Fibroblast of pulmonary artery (primary cell): ENCODE measurements at regions not wholly inside any gene's neighbourhood (a gene's known extent, or its start where the extent isn't known, plus 50 kb on each side); places are given as distances from the start of the nearest gene placed in this dataset.
A peak's percentile ranks its signal among the peaks of the same experiment; 100 is the strongest.

Experiments
- DNase-seq: peaks from one replicate; pipeline ENCODE4 v3.0.0-alpha.2; 2010; ENCODE audit warnings: low read depth
- H3K4me3 ChIP-seq: replicated peaks from 2 replicates; pipeline ENCODE4 v1.5.1; 2011; ENCODE audit warnings: low read depth, mild to moderate bottlenecking, control low read depth, low read length, moderate library complexity
- CTCF ChIP-seq: IDR thresholded peaks from 2 replicates; pipeline ENCODE4 v1.5.1; 2011; ENCODE audit warnings: mild to moderate bottlenecking, control low read depth, low read length, inconsistent platforms; ENCODE audit errors: missing control alignments

- no peak for TF ChIP-seq CTCF
- no peak overlapping the region for H3K4me3 ChIP-seq
- DNase-seq, result peak; percentile 36
Observed at GRCh38 chr18:40841467-40841866, 1113.6 kb upstream of the PIK3C3 start.

GRCh38 chr18:40841063-40841462 is 1114.0 kb upstream of the PIK3C3 start:
- no peak for DNase-seq
- H3K4me3 ChIP-seq, result no peak overlapping the region
- TF ChIP-seq CTCF, result no peak

- peak; percentile 5 for DNase-seq
- H3K4me3 ChIP-seq, result no peak overlapping the region
- TF ChIP-seq CTCF, result no peak
Observed at GRCh38 chr18:40832362-40832761, 1122.7 kb upstream of the PIK3C3 start.

GRCh38 chr18:40824291-40824690 is 1130.7 kb upstream of the PIK3C3 start:
- no peak for DNase-seq
- no peak overlapping the region for H3K4me3 ChIP-seq
- TF ChIP-seq CTCF, result no peak

- H3K4me3 ChIP-seq, result no peak overlapping the region
- DNase-seq, result no peak
- no peak for TF ChIP-seq CTCF
Observed at GRCh38 chr18:40821596-40822243, 1133.3 kb upstream of the PIK3C3 start.

- no peak overlapping the region for H3K4me3 ChIP-seq
- TF ChIP-seq CTCF, result no peak
- DNase-seq, result peak; percentile 14
Observed at GRCh38 chr18:40812981-40813515, 1142.0 kb upstream of the PIK3C3 start.

GRCh38 chr18:40810372-40810771 is 1144.7 kb upstream of the PIK3C3 start:
- no peak overlapping the region for H3K4me3 ChIP-seq
- TF ChIP-seq CTCF, result no peak
- peak; percentile 24 for DNase-seq
